ENCODE measurements at regions not wholly inside any gene's neighbourhood (a gene's known extent, or its start where the extent isn't known, plus 50 kb on each side); places are given as distances from the start of the nearest gene placed in this dataset.
"Not testable (repeated sequence)": the region's sequence is repeated elsewhere in the genome, so short reads cannot be mapped to it uniquely, and the experiment has no call there.

DNA sequence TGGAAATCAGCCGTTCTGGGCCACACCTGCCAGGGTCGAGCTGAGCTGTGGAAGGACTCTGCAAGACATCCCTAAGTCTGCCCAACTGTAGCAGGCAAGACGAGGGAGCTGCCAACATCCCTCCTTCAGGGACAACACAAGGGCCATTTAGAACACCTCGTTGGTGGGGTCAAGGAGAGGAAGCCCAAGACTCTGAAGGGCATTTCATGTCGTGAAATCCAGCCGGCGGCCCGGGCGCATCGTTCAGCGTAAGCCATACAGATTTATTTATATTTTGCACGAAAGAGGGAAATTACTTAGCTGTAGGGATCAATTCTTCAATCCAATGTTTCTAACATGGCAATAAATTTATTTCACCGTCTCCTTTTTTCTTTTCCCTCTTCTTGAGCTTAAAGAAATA is 101.7 kb upstream of the ZC3H12A start:
- TF ChIP-seq POLR2AphosphoS5 (IDR thresholded peaks at IDR 0.05; ENCODE audit: low read depth, low read length), result no peak
- TF ChIP-seq, protein P1, sequence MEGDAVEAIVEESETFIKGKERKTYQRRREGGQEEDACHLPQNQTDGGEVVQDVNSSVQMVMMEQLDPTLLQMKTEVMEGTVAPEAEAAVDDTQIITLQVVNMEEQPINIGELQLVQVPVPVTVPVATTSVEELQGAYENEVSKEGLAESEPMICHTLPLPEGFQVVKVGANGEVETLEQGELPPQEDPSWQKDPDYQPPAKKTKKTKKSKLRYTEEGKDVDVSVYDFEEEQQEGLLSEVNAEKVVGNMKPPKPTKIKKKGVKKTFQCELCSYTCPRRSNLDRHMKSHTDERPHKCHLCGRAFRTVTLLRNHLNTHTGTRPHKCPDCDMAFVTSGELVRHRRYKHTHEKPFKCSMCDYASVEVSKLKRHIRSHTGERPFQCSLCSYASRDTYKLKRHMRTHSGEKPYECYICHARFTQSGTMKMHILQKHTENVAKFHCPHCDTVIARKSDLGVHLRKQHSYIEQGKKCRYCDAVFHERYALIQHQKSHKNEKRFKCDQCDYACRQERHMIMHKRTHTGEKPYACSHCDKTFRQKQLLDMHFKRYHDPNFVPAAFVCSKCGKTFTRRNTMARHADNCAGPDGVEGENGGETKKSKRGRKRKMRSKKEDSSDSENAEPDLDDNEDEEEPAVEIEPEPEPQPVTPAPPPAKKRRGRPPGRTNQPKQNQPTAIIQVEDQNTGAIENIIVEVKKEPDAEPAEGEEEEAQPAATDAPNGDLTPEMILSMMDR (IDR thresholded peaks at IDR 0.05), result no peak
- TF ChIP-seq, protein P2, sequence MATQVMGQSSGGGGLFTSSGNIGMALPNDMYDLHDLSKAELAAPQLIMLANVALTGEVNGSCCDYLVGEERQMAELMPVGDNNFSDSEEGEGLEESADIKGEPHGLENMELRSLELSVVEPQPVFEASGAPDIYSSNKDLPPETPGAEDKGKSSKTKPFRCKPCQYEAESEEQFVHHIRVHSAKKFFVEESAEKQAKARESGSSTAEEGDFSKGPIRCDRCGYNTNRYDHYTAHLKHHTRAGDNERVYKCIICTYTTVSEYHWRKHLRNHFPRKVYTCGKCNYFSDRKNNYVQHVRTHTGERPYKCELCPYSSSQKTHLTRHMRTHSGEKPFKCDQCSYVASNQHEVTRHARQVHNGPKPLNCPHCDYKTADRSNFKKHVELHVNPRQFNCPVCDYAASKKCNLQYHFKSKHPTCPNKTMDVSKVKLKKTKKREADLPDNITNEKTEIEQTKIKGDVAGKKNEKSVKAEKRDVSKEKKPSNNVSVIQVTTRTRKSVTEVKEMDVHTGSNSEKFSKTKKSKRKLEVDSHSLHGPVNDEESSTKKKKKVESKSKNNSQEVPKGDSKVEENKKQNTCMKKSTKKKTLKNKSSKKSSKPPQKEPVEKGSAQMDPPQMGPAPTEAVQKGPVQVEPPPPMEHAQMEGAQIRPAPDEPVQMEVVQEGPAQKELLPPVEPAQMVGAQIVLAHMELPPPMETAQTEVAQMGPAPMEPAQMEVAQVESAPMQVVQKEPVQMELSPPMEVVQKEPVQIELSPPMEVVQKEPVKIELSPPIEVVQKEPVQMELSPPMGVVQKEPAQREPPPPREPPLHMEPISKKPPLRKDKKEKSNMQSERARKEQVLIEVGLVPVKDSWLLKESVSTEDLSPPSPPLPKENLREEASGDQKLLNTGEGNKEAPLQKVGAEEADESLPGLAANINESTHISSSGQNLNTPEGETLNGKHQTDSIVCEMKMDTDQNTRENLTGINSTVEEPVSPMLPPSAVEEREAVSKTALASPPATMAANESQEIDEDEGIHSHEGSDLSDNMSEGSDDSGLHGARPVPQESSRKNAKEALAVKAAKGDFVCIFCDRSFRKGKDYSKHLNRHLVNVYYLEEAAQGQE (IDR thresholded peaks at IDR 0.05; ENCODE audit: insufficient read depth in 1 of 2, low read depth in 2 of 2, low read length in 1 of 2), result no peak
- no peak for TF ChIP-seq TCF7L2 (IDR thresholded peaks at IDR 0.05; ENCODE audit: low read depth, low read length)
- TF ChIP-seq SIN3A (IDR thresholded peaks at IDR 0.05; ENCODE audit: borderline replicate concordance, insufficient read depth, low read depth, low read length), result no peak
- CTCF ChIA-PET, result no interaction called here
- intact Hi-C loops (cut with micrococcal nuclease; ENCODE audit: unreplicated experiment) (no loop called here), in situ Hi-C loops (cut with HindIII; ENCODE audit: low pct_unique_long_range_greater_than_20kb, low sequenced_read_pairs) (no loop called here)
- Histone ChIP-seq H3K36me3 (ENCODE audit: control insufficient read depth, insufficient read depth, low read length) (no peaks in the 10 kb centered on the region), H3K4me3 (ENCODE audit: low read depth in 2 of 2, low read length in 2 of 2) (no peak overlapping the region), H3K4me1 (ENCODE audit: control insufficient read depth, insufficient read depth, low read length) (no peaks in the 10 kb centered on the region), H3K27me3 (ENCODE audit: control insufficient read depth, insufficient read depth, low read length) (no peaks in the 10 kb centered on the region; the same call in 1 of the 2 replicates), H3K9me3 (ENCODE audit: control insufficient read depth, insufficient read depth, low read depth, low read length) (no peaks in the 10 kb centered on the region), H3K27ac (ENCODE audit: low read length) (no peak overlapping the region)
- ATAC-seq, result no peak
- DNase-seq (ENCODE audit: low read depth, low spot score), result no peak
- no TSS peak for BruUV-seq (replicated peaks)
- POLR2A ChIA-PET, result interaction anchor here (0.6 kb wide), 1 partner anchor 121 kb away, joined by 8 read pairs; no protein-coding TSS in a partner anchor

DNA sequence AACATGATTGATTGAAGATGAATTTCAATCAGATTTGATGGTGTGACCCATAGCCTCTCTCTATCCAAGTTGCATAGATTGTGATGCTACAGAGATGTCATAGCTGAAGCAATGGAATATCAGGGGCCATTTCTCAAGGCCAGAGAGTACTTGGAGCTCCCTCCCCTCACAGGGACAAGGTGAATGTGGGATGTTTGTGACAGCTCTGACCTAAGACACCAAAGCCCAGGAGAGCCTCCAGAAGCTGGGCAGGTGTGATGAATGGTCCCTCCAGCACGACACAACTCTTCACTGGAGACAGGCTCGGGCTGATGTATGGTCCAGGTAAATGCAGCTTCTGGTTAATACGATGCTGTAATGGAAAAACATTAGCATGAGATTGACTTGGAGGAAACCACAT is 101.0 kb upstream of the ZC3H12A start:
- ChIA-PET POLR2A (no interaction called here), CTCF (no interaction called here)
- TF ChIP-seq SIN3A (IDR thresholded peaks at IDR 0.05; ENCODE audit: borderline replicate concordance, insufficient read depth, low read depth, low read length) (no peak), POLR2AphosphoS5 (IDR thresholded peaks at IDR 0.05; ENCODE audit: low read depth, low read length) (no peak), TCF7L2 (IDR thresholded peaks at IDR 0.05; ENCODE audit: low read depth, low read length) (no peak)
- TF ChIP-seq, protein P2 (IDR thresholded peaks at IDR 0.05; ENCODE audit: insufficient read depth in 1 of 2, low read depth in 2 of 2, low read length in 1 of 2), result no peak
- TF ChIP-seq, protein P1 (IDR thresholded peaks at IDR 0.05), result no peak
- Histone ChIP-seq H3K9me3 (ENCODE audit: control insufficient read depth, insufficient read depth, low read depth, low read length) (no peaks in the 10 kb centered on the region), H3K27ac (ENCODE audit: low read length) (no peak overlapping the region), H3K36me3 (ENCODE audit: control insufficient read depth, insufficient read depth, low read length) (no peaks in the 10 kb centered on the region), H3K4me3 (ENCODE audit: low read depth in 2 of 2, low read length in 2 of 2) (no peak overlapping the region), H3K27me3 (ENCODE audit: control insufficient read depth, insufficient read depth, low read length) (no peaks in the 10 kb centered on the region; the same call in 1 of the 2 replicates), H3K4me1 (ENCODE audit: control insufficient read depth, insufficient read depth, low read length) (no peaks in the 10 kb centered on the region)
- in situ Hi-C loops (cut with HindIII; ENCODE audit: low pct_unique_long_range_greater_than_20kb, low sequenced_read_pairs) (no loop called here), intact Hi-C loops (cut with micrococcal nuclease; ENCODE audit: unreplicated experiment) (no loop called here)
- ATAC-seq, result no peak
- BruUV-seq (replicated peaks), result no TSS peak
- DNase-seq (ENCODE audit: low read depth, low spot score), result no peak

DNA sequence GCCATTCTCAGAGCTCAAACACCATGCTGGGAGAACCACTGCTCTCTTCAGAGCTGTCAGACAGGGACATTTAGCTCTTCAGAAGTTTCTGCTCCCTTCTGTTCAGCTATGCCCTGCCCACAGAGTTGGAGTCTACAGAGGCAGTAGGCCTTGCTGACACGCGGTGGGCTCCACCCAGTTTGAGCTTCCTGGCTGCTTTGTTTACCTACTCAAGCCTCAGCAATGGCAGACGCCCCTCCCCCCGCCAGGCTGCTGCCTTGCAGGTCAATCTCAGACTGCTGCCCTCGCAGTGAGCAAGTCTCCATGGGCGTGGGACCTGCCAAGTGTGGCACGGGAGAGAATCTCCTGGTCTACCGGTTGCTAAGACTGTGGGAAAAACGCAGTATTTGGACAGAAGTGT is 93.8 kb upstream of the ZC3H12A start:
- in situ Hi-C loops (cut with HindIII; ENCODE audit: low pct_unique_long_range_greater_than_20kb, low sequenced_read_pairs); H3K27ac ChIP-seq (ENCODE audit: low read length); intact Hi-C loops (cut with micrococcal nuclease; ENCODE audit: unreplicated experiment); H3K4me1 ChIP-seq (ENCODE audit: control insufficient read depth, insufficient read depth, low read length); H3K9me3 ChIP-seq (ENCODE audit: control insufficient read depth, insufficient read depth, low read depth, low read length); ATAC-seq; POLR2A ChIA-PET; H3K36me3 ChIP-seq (ENCODE audit: control insufficient read depth, insufficient read depth, low read length); H3K27me3 ChIP-seq (ENCODE audit: control insufficient read depth, insufficient read depth, low read length); DNase-seq (ENCODE audit: low read depth, low spot score); CTCF ChIA-PET; H3K4me3 ChIP-seq (ENCODE audit: low read depth in 2 of 2, low read length in 2 of 2); BruUV-seq (replicated peaks): not testable (repeated sequence)
